ENCODE measurements at regions not wholly inside any gene's neighbourhood (a gene's known extent, or its start where the extent isn't known, plus 50 kb on each side); places are given as distances from the start of the nearest gene placed in this dataset.

GRCh38 chr7:7051206-7051877 lies 131.0 kb upstream of the C1GALT1 start:
- DNase-seq (ENCODE audit: low read depth) = no peak

- DNase-seq (ENCODE audit: low read depth) = no peak
Observed at GRCh38 chr7:7054252-7054830, 128.0 kb upstream of the C1GALT1 start.

GRCh38 chr7:7060828-7061599 lies 121.3 kb upstream of the C1GALT1 start:
- no peak for DNase-seq (ENCODE audit: low read depth)

GRCh38 chr7:7077945-7078344 lies 104.4 kb upstream of the C1GALT1 start:
- no peak for DNase-seq (ENCODE audit: low read depth)

GRCh38 chr7:7080802-7081201 lies 101.5 kb upstream of the C1GALT1 start:
- DNase-seq (ENCODE audit: low read depth) = no peak

- DNase-seq (ENCODE audit: low read depth) = no peak
Observed at GRCh38 chr7:7090460-7090859, 91.9 kb upstream of the C1GALT1 start.

GRCh38 chr7:7098280-7098818 lies 84.0 kb upstream of the C1GALT1 start:
- no peak for DNase-seq (ENCODE audit: low read depth)

- DNase-seq (ENCODE audit: low read depth) = no peak
Observed at GRCh38 chr7:7099584-7100014, 82.7 kb upstream of the C1GALT1 start.

GRCh38 chr7:7100432-7100849 lies 81.9 kb upstream of the C1GALT1 start:
- DNase-seq (ENCODE audit: low read depth) = no peak

- DNase-seq (ENCODE audit: low read depth) = no peak
Observed at GRCh38 chr7:7102906-7103305, 79.4 kb upstream of the C1GALT1 start.

- no peak for DNase-seq (ENCODE audit: low read depth)
Observed at GRCh38 chr7:7103343-7104313, 78.7 kb upstream of the C1GALT1 start.

GRCh38 chr7:7104314-7104698 lies 78.0 kb upstream of the C1GALT1 start:
- DNase-seq (ENCODE audit: low read depth) = no peak

GRCh38 chr7:7104971-7105370 lies 77.4 kb upstream of the C1GALT1 start:
- DNase-seq (ENCODE audit: low read depth) = no peak

- DNase-seq (ENCODE audit: low read depth) = no peak
Observed at GRCh38 chr7:7105800-7106582, 76.4 kb upstream of the C1GALT1 start.

GRCh38 chr7:7108931-7109330 lies 73.4 kb upstream of the C1GALT1 start:
- DNase-seq (ENCODE audit: low read depth) = no peak

GRCh38 chr7:7109934-7110333 lies 72.4 kb upstream of the C1GALT1 start:
- DNase-seq (ENCODE audit: low read depth) = no peak

- no peak for DNase-seq (ENCODE audit: low read depth)
Observed at GRCh38 chr7:7110706-7111105, 71.6 kb upstream of the C1GALT1 start.

- no peak for DNase-seq (ENCODE audit: low read depth)
Observed at GRCh38 chr7:7112868-7113267, 69.5 kb upstream of the C1GALT1 start.

GRCh38 chr7:7114575-7115291 lies 67.6 kb upstream of the C1GALT1 start:
- no peak for DNase-seq (ENCODE audit: low read depth)

GRCh38 chr7:7117935-7118586 lies 64.3 kb upstream of the C1GALT1 start:
- no peak for DNase-seq (ENCODE audit: low read depth)
